Activated T-helper 1 cell treated with anti-CD3 and anti-CD28 coated beads, Interleukin-12 subunit alpha, Interleukin-12 subunit beta, Interleukin-2, Interleukin-4 antibody, amounts not matched to agents 30 ng/mL and 10 ng/mL and 1 ng/mL, durations not matched to agents 14 hours and 24 hours and 36 hours (primary cell): ENCODE measurements at regions not wholly inside any gene's neighbourhood (a gene's known extent, or its start where the extent isn't known, plus 50 kb on each side); places are given as distances from the start of the nearest gene placed in this dataset.

Experiments
- DNase-seq: peaks from one replicate; pipeline ENCODE4 v3.0.0; 2021; ENCODE audit warnings: low spot score
- H3K27ac Mint-ChIP-seq: one replicate; pipeline ENCODE4 v1.8.0; 2021; ENCODE audit warnings: mild to moderate bottlenecking, mixed read lengths
- H3K27me3 Mint-ChIP-seq: one replicate; pipeline ENCODE4 v1.8.0; 2022; ENCODE audit warnings: mild to moderate bottlenecking, moderate library complexity, mixed read lengths; ENCODE audit not compliant: insufficient read depth
- H3K36me3 Mint-ChIP-seq: one replicate; pipeline ENCODE4 v1.8.0; 2021; ENCODE audit warnings: low read depth, mixed read lengths
- H3K4me1 Mint-ChIP-seq: one replicate; pipeline ENCODE4 v1.8.0; 2021; ENCODE audit warnings: low read depth, mixed read lengths
- H3K4me3 Mint-ChIP-seq: one replicate; pipeline ENCODE4 v1.8.0; 2021; ENCODE audit warnings: mild to moderate bottlenecking, moderate library complexity, mixed read lengths
- H3K9me3 Mint-ChIP-seq: one replicate; pipeline ENCODE4 v1.8.0; 2021; ENCODE audit warnings: mixed read lengths
- intact Hi-C: fragments of 100-400 bp; cut with micrococcal nuclease; formaldehyde crosslinking; loops from one replicate; pipeline ENCODE4 v1.15.1; 2024

- Mint-ChIP-seq H3K27ac (no peak overlapping the region), H3K4me3 (no peak overlapping the region), H3K4me1 (peaks cover 5% of the 10 kb centered on the region), H3K36me3 (peaks cover 11% of the 10 kb centered on the region), H3K27me3 (no peaks in the 10 kb centered on the region), H3K9me3 (no peaks in the 10 kb centered on the region)
- intact Hi-C loops = no loop called here
- DNase-seq = no peak
These were observed 75.1 kb downstream of the BOLA3 start for GRCh38 chr2:74072565-74072964.

GRCh38 chr2:74074487-74074886, 73.2 kb downstream of the BOLA3 start:
- peaks cover 5% of the 10 kb centered on the region for H3K4me1 Mint-ChIP-seq
- DNase-seq = no peak
- no peaks in the 10 kb centered on the region for H3K27me3 Mint-ChIP-seq

GRCh38 chr2:74076074-74076470, 71.6 kb downstream of the BOLA3 start:
- Mint-ChIP-seq H3K27ac (no peak overlapping the region), H3K36me3 (peaks cover 9% of the 10 kb centered on the region), H3K4me3 (no peak overlapping the region), H3K9me3 (no peaks in the 10 kb centered on the region), H3K4me1 (peaks cover 6% of the 10 kb centered on the region), H3K27me3 (no peaks in the 10 kb centered on the region)
- DNase-seq = no peak
- intact Hi-C loops = no loop called here

More at GRCh38 chr2:74074487-74074886, 73.2 kb downstream of the BOLA3 start:
- Mint-ChIP-seq H3K27ac (no peak overlapping the region), H3K4me3 (no peak overlapping the region), H3K36me3 (peaks cover 9% of the 10 kb centered on the region), H3K9me3 (no peaks in the 10 kb centered on the region)
- intact Hi-C loops = no loop called here

GRCh38 chr2:74077636-74078035, 70.1 kb downstream of the BOLA3 start:
- Mint-ChIP-seq H3K4me1 (peaks cover 9% of the 10 kb centered on the region), H3K36me3 (peaks cover 12% of the 10 kb centered on the region), H3K4me3 (no peak overlapping the region), H3K27me3 (no peaks in the 10 kb centered on the region), H3K27ac (no peak overlapping the region), H3K9me3 (no peaks in the 10 kb centered on the region)
- intact Hi-C loops = no loop called here
- DNase-seq = no peak

GRCh38 chr2:74078466-74078865, 69.2 kb downstream of the BOLA3 start:
- Mint-ChIP-seq H3K36me3 (peaks cover 11% of the 10 kb centered on the region), H3K4me3 (no peak overlapping the region), H3K27me3 (no peaks in the 10 kb centered on the region), H3K9me3 (no peaks in the 10 kb centered on the region), H3K4me1 (peaks cover 5% of the 10 kb centered on the region), H3K27ac (no peak overlapping the region)
- no peak for DNase-seq
- intact Hi-C loops = no loop called here

- DNase-seq = no peak
- no peak overlapping the region for H3K4me3 Mint-ChIP-seq
- peaks cover 12% of the 10 kb centered on the region for H3K36me3 Mint-ChIP-seq
- no peak overlapping the region for H3K27ac Mint-ChIP-seq
- intact Hi-C loops = no loop called here
- no peaks in the 10 kb centered on the region for H3K27me3 Mint-ChIP-seq
- peaks cover 5% of the 10 kb centered on the region for H3K4me1 Mint-ChIP-seq
- H3K9me3 Mint-ChIP-seq = no peaks in the 10 kb centered on the region
These were observed 68.0 kb downstream of the BOLA3 start for GRCh38 chr2:74079522-74080341.

GRCh38 chr2:74080346-74080745, 67.4 kb downstream of the BOLA3 start:
- intact Hi-C loops = no loop called here
- Mint-ChIP-seq H3K27me3 (no peaks in the 10 kb centered on the region), H3K4me1 (peaks cover 5% of the 10 kb centered on the region), H3K27ac (no peak overlapping the region), H3K4me3 (no peak overlapping the region), H3K9me3 (no peaks in the 10 kb centered on the region), H3K36me3 (peaks cover 12% of the 10 kb centered on the region)
- DNase-seq = no peak

- Mint-ChIP-seq H3K4me3 (no peak overlapping the region), H3K27me3 (no peaks in the 10 kb centered on the region), H3K9me3 (no peaks in the 10 kb centered on the region), H3K36me3 (peaks cover 12% of the 10 kb centered on the region), H3K4me1 (peaks cover 5% of the 10 kb centered on the region), H3K27ac (no peak overlapping the region)
- intact Hi-C loops = no loop called here
- no peak for DNase-seq
These were observed 66.5 kb downstream of the BOLA3 start for GRCh38 chr2:74081030-74081762.

GRCh38 chr2:74081763-74082110, 66.0 kb downstream of the BOLA3 start:
- intact Hi-C loops = no loop called here
- H3K27me3 Mint-ChIP-seq = no peaks in the 10 kb centered on the region
- no peak overlapping the region for H3K4me3 Mint-ChIP-seq
- no peaks in the 10 kb centered on the region for H3K9me3 Mint-ChIP-seq
- H3K36me3 Mint-ChIP-seq = peaks cover 8% of the 10 kb centered on the region
- no peak for DNase-seq
- peaks cover 5% of the 10 kb centered on the region for H3K4me1 Mint-ChIP-seq
- no peak overlapping the region for H3K27ac Mint-ChIP-seq

- peaks cover 5% of the 10 kb centered on the region for H3K4me1 Mint-ChIP-seq
- H3K36me3 Mint-ChIP-seq = peaks cover 8% of the 10 kb centered on the region
- no peak overlapping the region for H3K4me3 Mint-ChIP-seq
- no peak for DNase-seq
- H3K27me3 Mint-ChIP-seq = no peaks in the 10 kb centered on the region
- no peaks in the 10 kb centered on the region for H3K9me3 Mint-ChIP-seq
- intact Hi-C loops = no loop called here
- H3K27ac Mint-ChIP-seq = no peak overlapping the region
These were observed 64.0 kb downstream of the BOLA3 start for GRCh38 chr2:74083750-74084149.
